Lung (tissue), 11 donors: ENCODE measurements at regions not wholly inside any gene's neighbourhood (a gene's known extent, or its start where the extent isn't known, plus 50 kb on each side); places are given as distances from the start of the nearest gene placed in this dataset.

ENCODE experiments used
- ATAC-seq: fragments of 200-7000 bp; cut with Tn5 transposase; one replicate; pipeline ENCODE4 v1.9.1; 2020; ENCODE audit warnings: moderate number of reproducible peaks; ENCODE audit not compliant: insufficient read depth, low FRiP score
- DNase-seq, 3 donors: peaks; one replicate each; pipeline ENCODE4 v3.0.0-alpha.2; 2013 to 2017
- H3K27ac ChIP-seq, 2 donors: one replicate each; pipeline ENCODE4 v1.5.1; 2013; ENCODE audit warnings: mild to moderate bottlenecking in 2 of 2, moderate library complexity in 2 of 2, control low read depth in 1 of 2, inconsistent platforms in 1 of 2, low read depth in 1 of 2, low read length in 1 of 2
- H3K27me3 ChIP-seq, 3 donors: one replicate each; pipeline ENCODE4 v1.5.1; 2013; ENCODE audit warnings: low read length in 2 of 3; ENCODE audit not compliant: control insufficient read depth in 3 of 3, insufficient read depth in 3 of 3
- H3K36me3 ChIP-seq, 4 donors: one replicate each; pipeline ENCODE4 v1.5.1; 2013; ENCODE audit warnings: low read length in 4 of 4, mild to moderate bottlenecking in 1 of 4, moderate library complexity in 1 of 4; ENCODE audit not compliant: control insufficient read depth in 4 of 4, insufficient read depth in 4 of 4
- H3K4me1 ChIP-seq, 5 donors: one replicate each; pipeline ENCODE4 v1.5.1; 2013; ENCODE audit warnings: low read length in 5 of 5, mild to moderate bottlenecking in 2 of 5, moderate library complexity in 1 of 5; ENCODE audit not compliant: control insufficient read depth in 5 of 5, insufficient read depth in 5 of 5
- H3K4me3 ChIP-seq: one replicate; pipeline ENCODE4 v1.5.1; 2013; ENCODE audit warnings: mild to moderate bottlenecking, control low read depth, moderate library complexity
- H3K9ac ChIP-seq, 2 donors: one replicate each; pipeline ENCODE4 v1.5.1; 2013; ENCODE audit warnings: low read length in 2 of 2, control low read depth in 1 of 2; ENCODE audit not compliant: insufficient read depth in 1 of 2
- H3K9me3 ChIP-seq, 4 donors: one replicate each; pipeline ENCODE4 v1.5.1; 2013; ENCODE audit warnings: low read length in 3 of 4, mild to moderate bottlenecking in 1 of 4, moderate library complexity in 1 of 4; ENCODE audit not compliant: control insufficient read depth in 4 of 4, insufficient read depth in 3 of 4
- WGBS, 2 donors: extraction: QIAGEN DNeasy Blood & Tissue Kit; methylation state at CpG; one replicate each; pipeline ENCODE4 v1.1.7; 2013; 5-methylcytosine and 5-hydroxymethylcytosine counted together
- TF ChIP-seq, protein P1 (sequence below): IDR thresholded peaks from 2 replicates; pipeline ENCODE4 v1.5.1; 2012; ENCODE audit warnings: mild to moderate bottlenecking; ENCODE audit errors: control extremely low read depth, extremely low read depth
- donor health status: control.
- donor health status: control.
- donor health status: Bipolar disorder and iron deficiency.
- donor health status: healthy.
- donor health status: DM: yes; HTN: yes; CAD: no.

DNA sequence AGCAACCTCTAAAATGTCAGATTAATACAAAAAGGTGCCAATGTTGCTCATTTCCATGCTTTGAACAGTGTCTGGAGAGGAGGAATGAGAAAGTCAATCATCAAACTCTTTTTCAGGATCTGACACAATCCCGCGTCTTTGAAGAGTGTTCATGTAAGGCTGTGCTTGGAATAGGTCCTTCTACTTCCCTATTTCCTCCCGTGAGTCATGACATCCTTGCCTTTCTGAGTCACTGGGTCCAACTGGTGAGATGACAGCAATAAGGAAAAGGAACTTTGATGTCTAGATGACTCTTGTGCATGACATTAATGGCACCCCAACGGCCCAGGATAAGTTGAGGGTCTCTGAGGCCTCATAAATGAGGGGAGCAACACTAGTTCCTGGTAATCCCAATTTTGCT lies 109.0 kb upstream of the CELF4 start:
- H3K9ac ChIP-seq, result no peak overlapping the region
- peaks cover 0 to 5% (median under 1%) of the 10 kb centered on the region in 5 donors for H3K4me1 ChIP-seq
- H3K9me3 ChIP-seq, result peaks cover 0 to 4% (median 0%) of the 10 kb centered on the region in 4 donors
- no peak overlapping the region for H3K4me3 ChIP-seq
- H3K27me3 ChIP-seq, result no peaks in the 10 kb centered on the region
- no peaks in the 10 kb centered on the region for H3K36me3 ChIP-seq
- DNase-seq (no peak), ATAC-seq (no peak)
- 76 to 87% methylated on average over 4 of the region's 4 CpGs for WGBS, 2 donors
- H3K27ac ChIP-seq, result no peak overlapping the region
- TF ChIP-seq, protein P1, sequence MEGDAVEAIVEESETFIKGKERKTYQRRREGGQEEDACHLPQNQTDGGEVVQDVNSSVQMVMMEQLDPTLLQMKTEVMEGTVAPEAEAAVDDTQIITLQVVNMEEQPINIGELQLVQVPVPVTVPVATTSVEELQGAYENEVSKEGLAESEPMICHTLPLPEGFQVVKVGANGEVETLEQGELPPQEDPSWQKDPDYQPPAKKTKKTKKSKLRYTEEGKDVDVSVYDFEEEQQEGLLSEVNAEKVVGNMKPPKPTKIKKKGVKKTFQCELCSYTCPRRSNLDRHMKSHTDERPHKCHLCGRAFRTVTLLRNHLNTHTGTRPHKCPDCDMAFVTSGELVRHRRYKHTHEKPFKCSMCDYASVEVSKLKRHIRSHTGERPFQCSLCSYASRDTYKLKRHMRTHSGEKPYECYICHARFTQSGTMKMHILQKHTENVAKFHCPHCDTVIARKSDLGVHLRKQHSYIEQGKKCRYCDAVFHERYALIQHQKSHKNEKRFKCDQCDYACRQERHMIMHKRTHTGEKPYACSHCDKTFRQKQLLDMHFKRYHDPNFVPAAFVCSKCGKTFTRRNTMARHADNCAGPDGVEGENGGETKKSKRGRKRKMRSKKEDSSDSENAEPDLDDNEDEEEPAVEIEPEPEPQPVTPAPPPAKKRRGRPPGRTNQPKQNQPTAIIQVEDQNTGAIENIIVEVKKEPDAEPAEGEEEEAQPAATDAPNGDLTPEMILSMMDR, result no peak

DNA sequence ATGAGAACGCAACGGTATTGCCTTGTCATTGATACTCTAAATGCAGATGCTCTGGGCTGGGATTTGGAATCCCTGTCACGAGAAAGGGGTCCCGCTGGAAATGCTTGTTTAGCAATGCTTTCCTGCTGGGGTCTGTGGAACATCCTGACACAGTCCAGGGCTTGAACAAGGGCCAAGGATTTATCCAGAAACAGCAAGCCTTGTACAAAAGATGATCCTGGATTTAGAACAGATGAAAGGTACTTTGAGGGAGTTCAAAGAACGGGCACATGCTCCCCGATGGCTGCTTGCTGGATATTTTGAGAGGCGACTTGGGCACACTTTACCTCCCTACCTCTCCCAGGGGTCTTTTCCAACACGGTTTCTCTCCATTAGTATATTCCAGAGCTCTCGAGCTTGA lies 108.1 kb upstream of the CELF4 start:
- WGBS, 2 donors, result 72 to 73% methylated on average over 9 of the region's 9 CpGs
- H3K9me3 ChIP-seq, result peaks cover 0 to 7% (median 0%) of the 10 kb centered on the region in 4 donors
- peaks cover 0 to 9% (median 3%) of the 10 kb centered on the region in 5 donors for H3K4me1 ChIP-seq
- DNase-seq, result peak in 1 of 3 donors; percentile 7
- no peak overlapping the region for H3K27ac ChIP-seq
- TF ChIP-seq, protein P1, result no peak
- no peaks in the 10 kb centered on the region for H3K27me3 ChIP-seq
- no peaks in the 10 kb centered on the region for H3K36me3 ChIP-seq
- H3K9ac ChIP-seq, result no peak overlapping the region
- H3K4me3 ChIP-seq, result no peak overlapping the region
- ATAC-seq, result no peak

DNA sequence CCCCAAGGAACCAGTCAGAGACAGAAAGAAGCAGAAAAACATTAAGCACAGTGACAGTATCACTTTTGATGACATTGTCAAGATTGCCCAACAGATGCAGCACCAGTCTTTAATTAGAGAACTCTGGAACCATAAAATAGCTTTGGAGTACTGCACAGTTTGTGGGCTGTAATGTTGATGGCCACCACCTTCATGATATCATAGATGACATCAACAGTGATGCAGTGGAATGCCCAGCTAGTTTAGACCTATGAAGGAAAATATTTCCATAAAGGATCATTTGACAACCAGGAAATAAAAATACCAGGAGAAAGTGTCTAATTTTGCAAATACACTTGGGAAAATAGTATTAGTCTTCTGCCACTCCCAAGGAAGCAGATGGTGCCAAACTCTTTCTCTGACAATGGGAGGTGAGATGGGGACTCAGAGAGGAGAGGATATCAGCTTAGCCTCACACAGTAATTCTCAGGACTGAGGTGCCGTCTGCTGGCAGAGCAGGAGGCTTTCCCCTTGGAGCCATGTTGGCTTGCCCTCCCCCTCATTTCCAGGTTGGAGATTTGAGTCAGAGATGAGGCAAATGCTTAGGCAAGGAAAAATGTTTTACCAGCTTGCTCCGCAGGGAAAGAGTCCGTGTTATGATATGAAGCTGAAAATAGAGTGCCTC lies 107.5 kb upstream of the CELF4 start:
- TF ChIP-seq, protein P1, result no peak
- Histone ChIP-seq H3K9me3 (peaks cover 0 to 7% (median 0%) of the 10 kb centered on the region in 4 donors), H3K36me3 (no peaks in the 10 kb centered on the region), H3K4me1 (peaks cover 0 to 9% (median 3%) of the 10 kb centered on the region in 5 donors), H3K9ac (no peak overlapping the region), H3K27me3 (no peaks in the 10 kb centered on the region), H3K4me3 (no peak overlapping the region), H3K27ac (no peak overlapping the region)
- ATAC-seq, result no peak
- peak in 1 of 3 donors; percentile 4 for DNase-seq
- WGBS, 2 donors, result 54 to 77% methylated on average over 3 of the region's 3 CpGs

DNA sequence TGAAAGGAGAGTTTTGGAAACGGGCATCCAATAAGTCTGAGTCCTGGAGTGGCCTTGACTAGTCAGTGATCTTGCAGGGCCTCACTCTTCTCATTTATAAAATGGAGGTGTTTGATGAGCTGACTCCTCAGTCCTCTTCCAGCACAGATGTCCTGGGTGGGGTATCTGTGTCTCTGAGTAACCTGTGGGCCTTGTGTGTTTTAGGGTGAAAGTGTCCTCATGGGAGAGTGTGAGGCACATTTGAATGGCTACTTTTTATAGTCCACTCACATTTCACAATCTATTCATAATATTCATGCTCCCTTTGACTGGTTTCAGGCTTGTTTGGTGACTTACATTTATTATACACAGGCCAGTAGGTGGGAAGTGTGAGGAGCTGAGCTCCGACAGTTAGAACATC lies 106.4 kb upstream of the CELF4 start:
- Histone ChIP-seq H3K27ac (no peak overlapping the region), H3K4me1 (peaks cover 0 to 11% (median 3%) of the 10 kb centered on the region in 5 donors), H3K27me3 (no peaks in the 10 kb centered on the region), H3K36me3 (no peaks in the 10 kb centered on the region), H3K9ac (no peak overlapping the region), H3K9me3 (peaks cover 0 to 7% (median 0%) of the 10 kb centered on the region in 4 donors), H3K4me3 (no peak overlapping the region)
- WGBS, 2 donors, result 87 to 91% methylated on average over 2 of the region's 2 CpGs
- no peak for DNase-seq
- ATAC-seq, result no peak
- TF ChIP-seq, protein P1, result no peak
